ENCODE measurements at regions not wholly inside any gene's neighbourhood (a gene's known extent, or its start where the extent isn't known, plus 50 kb on each side); places are given as distances from the start of the nearest gene placed in this dataset.

- H3K27me3 ChIP-seq (ENCODE audit: control insufficient read depth, insufficient read depth, low read length), result no peaks in the 10 kb centered on the region
- H3K4me3 ChIP-seq (ENCODE audit: low read length in 3 of 3), result no peak overlapping the region
- no peaks in the 10 kb centered on the region for H3K36me3 ChIP-seq (ENCODE audit: control insufficient read depth in 2 of 3, insufficient read depth in 3 of 3, low read length in 3 of 3)
- no peak for TF ChIP-seq CTCF (IDR thresholded peaks at IDR 0.05; ENCODE audit: borderline replicate concordance, extremely low read depth, insufficient read depth)
- no peak overlapping the region for H3K9ac ChIP-seq (ENCODE audit: low read length in 3 of 3)
- no peaks in the 10 kb centered on the region for H3K4me1 ChIP-seq (ENCODE audit: control insufficient read depth in 2 of 3, insufficient read depth in 2 of 3, low read depth in 1 of 3, low read length in 3 of 3)
- H3K27ac ChIP-seq (ENCODE audit: low read depth in 2 of 2, low read length in 2 of 2), result no peak overlapping the region
- no peaks in the 10 kb centered on the region for H3K9me3 ChIP-seq (ENCODE audit: control insufficient read depth in 2 of 3, insufficient read depth in 1 of 3, low read length in 3 of 3)
- intact Hi-C loops (cut with DNase I), result no loop called here
- no peak for DNase-seq
- no peak for FAIRE-seq
Measured at GRCh38 chr10:90998733-90999511, 78.0 kb upstream of the ANKRD1 start.

GRCh38 chr10:90999512-91000172 lies 78.8 kb upstream of the ANKRD1 start:
- H3K4me1 ChIP-seq (ENCODE audit: control insufficient read depth in 2 of 3, insufficient read depth in 2 of 3, low read depth in 1 of 3, low read length in 3 of 3), result no peaks in the 10 kb centered on the region
- no peak overlapping the region for H3K27ac ChIP-seq (ENCODE audit: low read depth in 2 of 2, low read length in 2 of 2)
- DNase-seq (no peak), FAIRE-seq (no peak)
- H3K4me3 ChIP-seq (ENCODE audit: low read length in 3 of 3), result no peak overlapping the region
- H3K36me3 ChIP-seq (ENCODE audit: control insufficient read depth in 2 of 3, insufficient read depth in 3 of 3, low read length in 3 of 3), result no peaks in the 10 kb centered on the region
- H3K9me3 ChIP-seq (ENCODE audit: control insufficient read depth in 2 of 3, insufficient read depth in 1 of 3, low read length in 3 of 3), result no peaks in the 10 kb centered on the region
- intact Hi-C loops (cut with DNase I), result no loop called here
- no peak for TF ChIP-seq CTCF (IDR thresholded peaks at IDR 0.05; ENCODE audit: borderline replicate concordance, extremely low read depth, insufficient read depth)
- H3K9ac ChIP-seq (ENCODE audit: low read length in 3 of 3), result no peak overlapping the region
- no peaks in the 10 kb centered on the region for H3K27me3 ChIP-seq (ENCODE audit: control insufficient read depth, insufficient read depth, low read length)

GRCh38 chr10:91000470-91000869 lies 79.6 kb upstream of the ANKRD1 start:
- H3K9me3 ChIP-seq (ENCODE audit: control insufficient read depth in 2 of 3, insufficient read depth in 1 of 3, low read length in 3 of 3), result no peaks in the 10 kb centered on the region
- no peak overlapping the region for H3K4me3 ChIP-seq (ENCODE audit: low read length in 3 of 3)
- no peaks in the 10 kb centered on the region for H3K36me3 ChIP-seq (ENCODE audit: control insufficient read depth in 2 of 3, insufficient read depth in 3 of 3, low read length in 3 of 3)
- intact Hi-C loops (cut with DNase I), result no loop called here
- no peaks in the 10 kb centered on the region for H3K27me3 ChIP-seq (ENCODE audit: control insufficient read depth, insufficient read depth, low read length)
- no peak for FAIRE-seq
- H3K9ac ChIP-seq (ENCODE audit: low read length in 3 of 3), result no peak overlapping the region
- H3K27ac ChIP-seq (ENCODE audit: low read depth in 2 of 2, low read length in 2 of 2), result no peak overlapping the region
- TF ChIP-seq CTCF (IDR thresholded peaks at IDR 0.05; ENCODE audit: borderline replicate concordance, extremely low read depth, insufficient read depth), result no peak
- H3K4me1 ChIP-seq (ENCODE audit: control insufficient read depth in 2 of 3, insufficient read depth in 2 of 3, low read depth in 1 of 3, low read length in 3 of 3), result no peaks in the 10 kb centered on the region
- no peak for DNase-seq

Data from kidney (tissue), 13 donors.